ENCODE measurements at regions not wholly inside any gene's neighbourhood (a gene's known extent, or its start where the extent isn't known, plus 50 kb on each side); places are given as distances from the start of the nearest gene placed in this dataset.
A peak's percentile ranks its signal among the peaks of the same experiment; 100 is the strongest.
"Not testable (repeated sequence)": the region's sequence is repeated elsewhere in the genome, so short reads cannot be mapped to it uniquely, and the experiment has no call there.

DNA sequence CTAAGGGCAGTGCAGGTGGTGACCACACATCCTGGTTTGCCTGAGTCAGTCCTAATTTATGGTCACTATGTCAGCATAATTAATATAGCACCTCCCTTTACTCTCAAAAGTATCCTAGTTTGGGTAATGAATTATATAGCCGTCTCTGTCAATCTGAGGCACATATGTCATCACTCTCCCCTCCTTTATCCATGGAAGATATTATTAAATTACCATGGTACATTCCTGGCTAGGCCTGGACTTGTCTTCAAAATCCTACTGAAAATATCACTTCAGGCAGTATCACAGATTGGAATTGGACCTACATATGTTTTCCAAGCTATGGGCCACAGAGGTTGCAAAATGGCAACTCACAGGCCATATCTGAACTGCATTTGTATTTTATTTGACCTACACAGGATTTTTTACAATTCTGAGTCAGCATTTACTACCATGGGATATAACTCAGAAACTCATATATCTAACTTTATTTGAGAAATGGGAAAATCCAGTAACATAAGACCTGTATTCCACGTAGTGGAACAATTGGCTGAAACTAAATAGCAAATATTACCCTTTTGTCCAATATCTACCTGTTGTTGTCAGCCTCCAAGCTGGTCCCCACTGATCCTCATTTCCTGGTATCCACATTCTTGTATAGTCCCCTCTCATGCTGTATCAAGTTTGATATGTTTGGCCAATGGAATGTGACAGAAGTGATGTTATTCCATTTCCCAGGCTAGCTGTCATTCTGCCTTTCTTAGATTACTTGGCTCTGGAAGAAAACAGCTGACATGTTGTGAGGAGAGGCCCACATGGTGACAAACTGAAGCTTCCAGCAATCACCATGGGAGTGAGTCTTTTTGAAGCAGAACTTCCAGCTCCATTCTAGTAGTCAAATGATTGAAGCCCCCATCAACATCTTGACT, 102.5 kb upstream of the MDM1 start:
- no peak for DNase-seq
- TF ChIP-seq GATA1 (IDR thresholded peaks at IDR 0.05; ENCODE audit: low read depth, low read length) (no peak), POLR2A (IDR thresholded peaks at IDR 0.05; ENCODE audit: low read length) (no peak)

GRCh38 chr12:68435299-68435637, 103.1 kb upstream of the MDM1 start:
- no peak for TF ChIP-seq GATA1 (IDR thresholded peaks at IDR 0.05; ENCODE audit: low read depth, low read length)
- no peak for TF ChIP-seq POLR2A (IDR thresholded peaks at IDR 0.05; ENCODE audit: low read length)
- DNase-seq, result no peak

- no peak for TF ChIP-seq GATA1 (IDR thresholded peaks at IDR 0.05; ENCODE audit: low read depth, low read length)
These were observed 103.7 kb upstream of the MDM1 start for GRCh38 chr12:68435816-68436215.

GRCh38 chr12:68438601-68439000, 106.4 kb upstream of the MDM1 start:
- DNase-seq, result no peak
- TF ChIP-seq GATA1 (IDR thresholded peaks at IDR 0.05; ENCODE audit: low read depth, low read length) (no peak), POLR2A (IDR thresholded peaks at IDR 0.05; ENCODE audit: low read length) (no peak)

More at GRCh38 chr12:68435816-68436215, 103.7 kb upstream of the MDM1 start:
- no peak for DNase-seq

DNA sequence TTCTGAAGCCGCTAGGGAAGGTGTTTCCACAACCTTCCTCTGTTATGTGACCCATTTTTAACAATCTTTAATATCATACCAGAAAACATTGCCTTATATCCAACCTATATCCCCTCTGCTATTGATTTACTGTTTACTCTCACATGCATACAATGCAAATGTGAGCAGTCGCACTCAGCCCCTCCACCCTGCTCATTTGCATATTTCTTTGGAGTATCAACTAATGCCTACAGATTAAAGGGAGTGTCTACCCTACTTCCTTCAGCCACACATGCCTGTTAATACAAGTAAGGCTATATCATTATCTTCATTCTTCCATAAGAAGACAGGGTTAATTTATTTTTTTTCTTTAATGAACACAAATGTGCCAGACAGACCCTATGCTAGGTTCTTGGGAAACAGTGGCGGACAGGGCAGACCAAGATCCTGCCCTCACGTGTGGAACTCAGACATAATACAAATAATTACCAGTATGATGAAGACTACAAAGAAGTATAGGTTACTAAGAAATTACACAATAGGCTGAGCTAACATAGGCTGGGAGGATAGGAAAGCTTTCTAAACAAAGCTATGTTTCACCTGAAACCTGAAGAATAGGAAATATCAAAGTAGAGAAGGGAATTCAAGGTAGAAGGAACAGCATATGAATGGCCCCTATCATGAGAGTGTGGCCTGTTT, 107.3 kb upstream of the MDM1 start:
- TF ChIP-seq POLR2A (IDR thresholded peaks at IDR 0.05; ENCODE audit: low read length) (no peak), GATA1 (IDR thresholded peaks at IDR 0.05; ENCODE audit: low read depth, low read length) (no peak)
- no peak for DNase-seq

DNA sequence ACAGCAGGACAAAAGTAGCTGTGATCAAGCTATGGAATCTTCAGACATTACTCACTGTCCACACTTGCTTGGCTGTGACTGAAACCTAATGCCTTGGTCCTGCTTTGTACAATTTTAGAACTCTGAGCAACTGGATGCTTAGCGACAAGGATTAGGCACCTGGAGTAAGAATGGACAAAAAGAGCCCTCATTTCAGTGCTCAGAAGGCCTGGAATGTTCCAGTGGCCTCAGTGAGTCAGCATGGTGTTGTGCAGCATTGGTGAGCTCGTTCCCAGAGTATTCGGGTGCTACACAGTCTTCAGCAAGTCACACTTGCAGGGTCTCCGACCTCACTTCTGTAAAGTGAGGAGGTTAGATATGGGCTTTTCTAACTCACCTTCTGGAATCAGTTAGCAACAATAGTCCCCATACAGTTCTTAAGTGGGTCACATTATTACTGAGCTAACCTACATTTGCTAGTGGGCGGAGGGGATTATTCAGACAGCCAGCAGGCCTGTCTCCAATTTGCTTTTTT, 108.0 kb upstream of the MDM1 start:
- no peak for DNase-seq

GRCh38 chr12:68441167-68441566, 109.0 kb upstream of the MDM1 start:
- DNase-seq, result no peak
- no peak for TF ChIP-seq GATA1 (IDR thresholded peaks at IDR 0.05; ENCODE audit: low read depth, low read length)
- no peak for TF ChIP-seq POLR2A (IDR thresholded peaks at IDR 0.05; ENCODE audit: low read length)

More for the DNA sequence above, 108.0 kb upstream of the MDM1 start:
- TF ChIP-seq POLR2A (IDR thresholded peaks at IDR 0.05; ENCODE audit: low read length), result no peak
- no peak for TF ChIP-seq GATA1 (IDR thresholded peaks at IDR 0.05; ENCODE audit: low read depth, low read length)

DNA sequence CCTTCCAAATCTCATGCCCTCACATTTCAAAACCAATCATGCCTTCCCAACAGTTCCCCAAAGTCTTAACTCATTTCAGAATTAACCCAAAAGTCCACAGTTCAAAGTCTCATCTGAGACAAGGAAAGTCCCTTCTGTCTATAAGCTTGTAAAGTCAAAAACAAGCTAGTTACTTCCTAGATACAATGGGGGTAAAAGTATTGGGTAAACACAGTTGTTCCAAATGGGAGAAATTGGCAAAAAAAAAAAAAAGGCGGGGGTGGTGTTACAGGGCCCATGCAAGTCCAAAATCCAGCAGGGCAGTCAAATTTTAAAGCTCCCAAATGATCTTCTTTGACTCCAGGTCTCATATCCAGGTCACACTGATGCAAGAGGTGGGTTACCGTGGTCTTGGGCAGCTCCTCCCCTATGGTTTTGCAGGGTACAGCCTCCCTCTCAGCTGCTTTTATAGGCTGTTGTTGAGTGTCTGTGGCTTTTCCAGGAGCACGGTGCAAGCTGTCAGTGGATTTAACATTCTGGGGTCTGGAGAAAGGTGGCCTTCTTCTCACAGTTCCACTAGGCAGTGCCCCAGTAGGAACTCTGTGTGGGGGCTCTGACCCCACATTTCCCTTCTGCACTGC, 110.3 kb upstream of the MDM1 start:
- not testable (repeated sequence) for DNase-seq

DNA sequence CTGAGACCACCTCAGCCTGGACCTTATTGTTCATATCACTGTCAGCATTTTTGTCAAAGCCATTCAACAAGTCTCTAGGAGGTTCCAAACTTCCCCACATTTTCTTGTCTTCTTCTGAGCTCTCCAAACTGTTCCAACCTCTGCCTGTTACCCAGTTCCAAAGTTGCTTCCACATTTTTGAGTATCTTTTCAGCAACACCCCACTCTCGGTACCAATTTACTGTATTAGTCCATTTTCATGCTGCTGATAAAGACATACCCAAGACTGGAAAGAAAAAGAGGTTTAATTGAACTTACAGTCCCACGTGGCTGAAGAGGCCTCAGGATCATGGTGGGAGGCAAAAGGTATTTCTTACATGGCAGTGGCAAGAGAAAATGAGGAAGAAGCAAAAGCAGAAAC, 111.5 kb upstream of the MDM1 start:
- DNase-seq, result not testable (repeated sequence)

GRCh38 chr12:68445824-68446223, 113.7 kb upstream of the MDM1 start:
- DNase-seq, result no peak
- TF ChIP-seq POLR2A (IDR thresholded peaks at IDR 0.05; ENCODE audit: low read length), result no peak

- TF ChIP-seq POLR2A (IDR thresholded peaks at IDR 0.05; ENCODE audit: low read length) (no peak), GATA1 (IDR thresholded peaks at IDR 0.05; ENCODE audit: low read depth, low read length) (no peak)
- DNase-seq, result peak in 1 of 2 experiments; percentile 12
These were observed 114.2 kb upstream of the MDM1 start for GRCh38 chr12:68446384-68446783.

DNA sequence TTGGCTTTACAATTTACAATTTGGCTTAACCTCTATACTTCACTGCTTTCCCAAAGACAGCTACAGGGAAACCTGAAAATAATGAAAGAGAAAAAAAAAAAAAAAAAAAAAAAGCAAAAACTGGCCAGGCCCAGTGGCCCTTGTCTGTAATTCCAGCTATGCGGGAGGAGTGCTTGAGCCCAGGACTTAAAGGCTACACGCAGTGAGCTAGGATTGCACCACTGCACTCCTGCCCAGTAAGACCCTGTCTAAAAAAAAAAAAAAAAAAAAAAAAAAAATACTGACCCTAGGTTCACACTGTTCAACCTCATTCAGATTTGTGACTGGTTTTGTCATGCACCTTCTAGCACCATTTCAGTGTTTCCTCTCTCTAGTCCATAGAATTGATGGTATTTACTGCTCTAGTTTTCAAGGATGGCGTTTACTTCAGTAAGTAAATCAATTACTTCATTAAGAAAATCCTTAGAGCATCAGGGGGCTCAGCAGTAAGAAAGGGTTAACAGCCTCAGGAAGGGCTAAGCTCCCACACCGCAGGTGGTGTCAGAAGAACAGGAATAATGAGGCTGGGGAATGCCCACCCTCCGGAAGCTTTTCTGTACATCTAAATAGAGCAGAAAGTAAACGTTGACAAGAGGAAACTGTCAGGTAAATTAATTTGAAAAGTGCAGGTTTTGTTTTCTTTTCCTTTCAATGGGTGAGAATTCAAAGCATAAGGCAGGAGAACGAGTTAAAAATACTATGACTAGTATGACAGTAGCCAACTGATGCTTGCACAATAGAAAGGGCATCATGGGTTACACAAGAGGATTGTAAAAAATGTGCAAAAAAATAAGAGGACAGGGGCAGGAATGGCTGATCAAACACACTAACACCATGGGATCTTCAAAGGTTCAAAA, 115.0 kb upstream of the MDM1 start:
- DNase-seq, result peak; percentile 77 to 81
- TF ChIP-seq POLR2A (IDR thresholded peaks at IDR 0.05; ENCODE audit: low read length), result no peak
- TF ChIP-seq GATA1 (IDR thresholded peaks at IDR 0.05; ENCODE audit: low read depth, low read length), result no peak

DNA sequence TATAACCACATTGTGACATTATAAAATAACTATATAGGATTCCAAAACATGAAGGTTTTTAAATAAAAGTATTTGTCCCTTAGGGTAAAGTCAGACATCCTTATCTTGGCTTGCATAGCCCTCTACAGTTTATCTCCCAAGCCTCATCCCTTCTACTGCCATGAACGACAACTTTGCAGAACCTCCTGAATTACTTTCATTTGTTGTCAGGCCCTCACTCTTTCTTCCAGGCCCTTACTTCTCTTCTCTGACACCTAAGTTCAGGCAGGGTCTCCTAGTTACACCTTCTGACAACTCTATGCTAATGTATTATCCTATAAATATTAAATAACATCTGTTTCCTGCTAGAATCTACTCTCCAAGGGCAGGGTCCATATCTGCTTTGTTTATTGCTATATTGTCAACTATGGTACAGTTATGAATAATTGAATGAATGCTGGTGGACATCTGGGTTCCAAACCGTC, 115.7 kb upstream of the MDM1 start:
- no peak for TF ChIP-seq GATA1 (IDR thresholded peaks at IDR 0.05; ENCODE audit: low read depth, low read length)
- no peak for TF ChIP-seq POLR2A (IDR thresholded peaks at IDR 0.05; ENCODE audit: low read length)
- DNase-seq, result peak; percentile 77 to 84

- DNase-seq, result no peak
- TF ChIP-seq POLR2A (IDR thresholded peaks at IDR 0.05; ENCODE audit: low read length) (no peak), GATA1 (IDR thresholded peaks at IDR 0.05; ENCODE audit: low read depth, low read length) (no peak)
These were observed 117.0 kb upstream of the MDM1 start for GRCh38 chr12:68449196-68449595.

Measured in erythroblast (primary cell).